CD4-positive, CD25-positive, alpha-beta regulatory T cell (primary cell): ENCODE measurements at regions not wholly inside any gene's neighbourhood (a gene's known extent, or its start where the extent isn't known, plus 50 kb on each side); places are given as distances from the start of the nearest gene placed in this dataset.

Experiments
- ATAC-seq, 2 donors: fragments of 150-1000 bp; cut with Tn5 transposase; one replicate each; pipeline ENCODE4 v1.10.0; 2021; ENCODE audit warnings: low read depth in 2 of 2, moderate number of reproducible peaks in 2 of 2, moderate library complexity in 1 of 2
- DNase-seq, 3 donors: peaks; one replicate each; pipeline versions ENCODE4 v3.0.0 to v3.0.0-alpha.2; 2012 to 2022; ENCODE audit warnings: mixed read lengths in 1 of 3
- H3K27ac ChIP-seq: one replicate; pipeline ENCODE4 v1.7.0; 2013; ENCODE audit warnings: mild to moderate bottlenecking, low read length; ENCODE audit not compliant: insufficient read depth, poor library complexity, severe bottlenecking
- H3K27me3 ChIP-seq: one replicate; pipeline ENCODE4 v1.7.0; 2013; ENCODE audit warnings: low read length; ENCODE audit not compliant: control insufficient read depth, insufficient read depth
- H3K36me3 ChIP-seq: one replicate; pipeline ENCODE4 v1.7.0; 2013; ENCODE audit warnings: mild to moderate bottlenecking, low read length, moderate library complexity; ENCODE audit not compliant: control insufficient read depth, insufficient read depth
- H3K4me1 ChIP-seq: 2 replicates; pipeline ENCODE4 v1.7.0; 2013; ENCODE audit warnings: mild to moderate bottlenecking, low read length; ENCODE audit not compliant: insufficient read depth, control insufficient read depth, poor library complexity, severe bottlenecking
- H3K4me3 ChIP-seq: one replicate; pipeline ENCODE4 v1.7.0; 2013; ENCODE audit warnings: low read depth, mild to moderate bottlenecking, low read length, moderate library complexity
- H3K9me3 ChIP-seq, 2 experiments: 1 replicate in 1 of 2; 2 replicates in 1 of 2; pipeline ENCODE4 v1.7.0; 2013; ENCODE audit warnings: low read length in 2 of 2, mild to moderate bottlenecking in 1 of 2, moderate library complexity in 1 of 2; ENCODE audit not compliant: control insufficient read depth in 2 of 2
- H3K27ac Mint-ChIP-seq, 3 donors: one replicate each; pipeline ENCODE4 v1.8.0; 2020 to 2022; ENCODE audit warnings: mild to moderate bottlenecking in 3 of 3, mixed read lengths in 3 of 3, moderate library complexity in 2 of 3
- H3K27me3 Mint-ChIP-seq: one replicate; pipeline ENCODE4 v1.8.0; 2022; ENCODE audit warnings: mild to moderate bottlenecking, mixed read lengths
- H3K36me3 Mint-ChIP-seq: one replicate; pipeline ENCODE4 v1.8.0; 2020; ENCODE audit warnings: mixed read lengths
- H3K4me1 Mint-ChIP-seq, 4 donors: one replicate each; pipeline ENCODE4 v1.8.0; 2020 to 2022; ENCODE audit warnings: mixed read lengths in 4 of 4, mild to moderate bottlenecking in 1 of 4
- H3K4me3 Mint-ChIP-seq, 4 donors: one replicate each; pipeline ENCODE4 v1.8.0; 2020 to 2022; ENCODE audit warnings: mild to moderate bottlenecking in 4 of 4, mixed read lengths in 4 of 4, moderate library complexity in 3 of 4
- H3K9me3 Mint-ChIP-seq, 7 donors: one replicate each; pipeline ENCODE4 v1.8.0; 2020 to 2022; ENCODE audit warnings: mixed read lengths in 7 of 7, mild to moderate bottlenecking in 3 of 7, moderate library complexity in 2 of 7

DNA sequence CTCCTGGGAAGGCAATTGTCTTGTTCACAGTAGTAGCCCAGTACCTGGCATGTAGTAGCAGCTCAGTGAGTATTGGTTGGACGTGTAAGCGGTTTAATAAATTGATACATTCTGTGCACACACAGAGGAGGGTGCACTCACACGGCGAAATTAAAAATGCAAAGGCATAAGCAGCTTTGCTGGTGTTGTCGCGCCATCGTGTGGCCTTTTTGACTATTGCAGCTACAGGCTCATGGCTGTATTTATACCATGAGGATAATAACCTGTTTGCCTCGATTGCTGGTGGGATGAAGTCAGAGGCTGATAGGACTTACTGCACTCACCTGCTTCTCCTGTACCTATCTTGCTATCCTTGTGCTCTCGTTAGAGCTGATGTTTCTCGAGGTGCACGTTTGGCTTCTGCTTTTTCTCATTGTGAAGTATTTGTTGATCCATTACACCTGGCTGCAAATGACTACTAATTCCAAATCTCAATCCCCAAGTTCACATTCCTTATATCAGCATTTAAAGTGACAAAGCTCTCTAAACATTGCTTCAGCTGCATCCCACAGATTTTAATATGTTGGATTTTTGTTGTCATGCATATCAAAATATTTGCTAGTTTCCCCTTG, 61.5 kb downstream of the TBXT start:
- H3K4me1 ChIP-seq, result no peaks in the 10 kb centered on the region
- H3K9me3 Mint-ChIP-seq, result peaks cover 1 to 8% (median 6%) of the 10 kb centered on the region in 7 donors
- H3K9me3 ChIP-seq, result peaks cover 0 to 13% of the 10 kb centered on the region in 2 experiments
- no peaks in the 10 kb centered on the region for H3K36me3 ChIP-seq
- H3K27me3 Mint-ChIP-seq, result peaks cover 6% of the 10 kb centered on the region
- H3K36me3 Mint-ChIP-seq, result no peaks in the 10 kb centered on the region
- ATAC-seq (no peak), DNase-seq (peak; percentile 15 to 69 (median 17))
- H3K4me3 ChIP-seq, result no peak overlapping the region
- no peak overlapping the region for H3K4me3 Mint-ChIP-seq
- H3K27ac ChIP-seq, result no peak overlapping the region
- no peak overlapping the region for H3K27ac Mint-ChIP-seq
- H3K27me3 ChIP-seq, result peaks cover 4% of the 10 kb centered on the region
- peaks cover 0 to 5% (median 3%) of the 10 kb centered on the region in 4 donors for H3K4me1 Mint-ChIP-seq

DNA sequence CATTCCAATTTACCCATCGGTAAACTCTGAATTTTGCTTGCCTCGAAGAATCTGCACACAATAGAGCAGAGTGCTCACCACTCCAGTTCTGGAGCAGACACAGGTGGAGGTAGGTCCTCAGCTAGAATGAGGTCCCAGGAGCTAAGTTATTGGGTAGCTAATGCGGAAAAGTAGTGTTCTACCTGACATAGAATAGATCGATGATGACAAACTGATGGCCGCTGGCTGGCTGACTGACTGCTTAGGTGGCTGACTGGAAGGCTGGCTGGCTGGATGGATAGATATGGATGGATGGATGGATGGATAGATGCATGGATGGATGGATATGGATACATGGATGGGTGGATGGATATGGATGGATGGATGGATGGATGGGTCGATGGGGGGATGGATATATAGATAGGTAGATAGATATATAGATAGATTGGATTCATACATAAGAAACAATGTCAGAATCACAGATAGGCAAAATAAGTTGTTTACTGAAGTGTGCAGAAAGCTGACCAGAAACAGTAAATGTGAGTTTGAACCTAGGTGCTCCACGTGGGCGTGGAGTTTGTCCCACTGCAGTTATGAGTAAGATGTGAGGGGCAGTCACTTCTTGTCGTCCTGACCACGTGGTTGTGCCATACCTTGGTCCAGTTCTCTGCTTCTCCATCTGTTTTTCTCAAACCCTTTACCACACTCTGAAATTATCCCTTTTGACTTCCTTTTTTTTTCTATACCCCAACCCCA, 62.1 kb downstream of the TBXT start:
- Mint-ChIP-seq H3K4me1 (peaks cover 0 to 5% (median 3%) of the 10 kb centered on the region in 4 donors), H3K27me3 (peaks cover 6% of the 10 kb centered on the region), H3K4me3 (no peak overlapping the region), H3K36me3 (no peaks in the 10 kb centered on the region), H3K27ac (no peak overlapping the region), H3K9me3 (peaks cover 1 to 8% (median 5%) of the 10 kb centered on the region in 7 donors)
- Histone ChIP-seq H3K27me3 (peaks cover 4% of the 10 kb centered on the region), H3K36me3 (no peaks in the 10 kb centered on the region), H3K4me3 (no peak overlapping the region), H3K4me1 (no peaks in the 10 kb centered on the region), H3K27ac (no peak overlapping the region), H3K9me3 (peaks cover 0 to 15% of the 10 kb centered on the region in 2 experiments)
- no peak for ATAC-seq
- no peak for DNase-seq

DNA sequence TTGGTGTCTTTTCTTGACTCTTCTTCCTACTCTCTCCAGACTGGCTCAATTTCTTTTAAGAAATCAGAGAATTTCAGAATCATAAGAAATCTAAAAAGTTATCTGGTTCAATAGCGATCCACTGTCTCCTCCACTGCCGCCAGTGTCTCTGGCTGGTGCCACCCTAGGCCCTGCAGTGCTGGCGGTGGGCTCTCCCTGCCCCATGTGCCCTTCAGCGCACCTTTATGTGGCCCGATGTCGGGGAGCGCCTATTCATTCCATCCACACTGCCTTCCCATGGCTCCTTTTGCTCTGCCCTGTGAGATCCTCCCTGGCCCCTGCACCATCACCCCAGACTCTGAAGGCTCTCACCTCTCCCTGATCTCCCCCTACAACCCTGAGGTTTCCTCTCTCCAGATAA, 62.8 kb downstream of the TBXT start:
- H3K36me3 Mint-ChIP-seq, result no peaks in the 10 kb centered on the region
- peaks cover 2% of the 10 kb centered on the region for H3K27me3 Mint-ChIP-seq
- ATAC-seq, result no peak
- Histone ChIP-seq H3K9me3 (peaks cover 0 to 15% of the 10 kb centered on the region in 2 experiments), H3K4me3 (no peak overlapping the region), H3K36me3 (no peaks in the 10 kb centered on the region), H3K4me1 (no peaks in the 10 kb centered on the region), H3K27me3 (peaks cover under 1% of the 10 kb centered on the region), H3K27ac (no peak overlapping the region)
- H3K27ac Mint-ChIP-seq, result no peak overlapping the region
- H3K4me3 Mint-ChIP-seq, result no peak overlapping the region
- no peak for DNase-seq
- peaks cover 1 to 8% (median 5%) of the 10 kb centered on the region in 7 donors for H3K9me3 Mint-ChIP-seq
- H3K4me1 Mint-ChIP-seq, result peaks cover 0 to 5% (median 3%) of the 10 kb centered on the region in 4 donors

DNA sequence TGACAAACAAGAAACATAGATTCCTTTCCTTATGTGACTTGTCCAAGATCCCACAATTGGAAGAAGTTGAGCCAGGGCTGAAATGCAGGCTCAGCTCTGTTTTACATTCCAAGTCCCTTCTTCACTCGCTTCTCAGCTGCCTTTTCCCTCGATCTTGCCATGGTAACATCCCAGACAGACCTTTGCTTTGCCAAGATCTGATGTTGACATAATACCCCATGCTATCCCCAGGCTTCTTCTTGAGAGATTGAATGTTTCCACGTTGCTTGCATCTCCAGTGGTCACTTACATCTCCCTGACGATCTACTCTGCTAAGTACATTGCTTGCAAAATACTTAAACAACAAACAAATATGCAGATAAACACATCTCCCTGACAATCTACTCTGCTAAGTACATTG, 63.5 kb downstream of the TBXT start:
- no peaks in the 10 kb centered on the region for H3K27me3 Mint-ChIP-seq
- H3K4me1 Mint-ChIP-seq, result peaks cover 0 to 5% (median 3%) of the 10 kb centered on the region in 4 donors
- H3K36me3 Mint-ChIP-seq, result no peaks in the 10 kb centered on the region
- DNase-seq (no peak), ATAC-seq (no peak)
- Histone ChIP-seq H3K4me3 (no peak overlapping the region), H3K9me3 (peaks cover 0 to 15% of the 10 kb centered on the region in 2 experiments), H3K4me1 (no peaks in the 10 kb centered on the region), H3K36me3 (no peaks in the 10 kb centered on the region), H3K27ac (no peak overlapping the region), H3K27me3 (no peaks in the 10 kb centered on the region)
- no peak overlapping the region for H3K27ac Mint-ChIP-seq
- H3K4me3 Mint-ChIP-seq, result no peak overlapping the region
- H3K9me3 Mint-ChIP-seq, result peaks cover 1 to 8% (median 5%) of the 10 kb centered on the region in 7 donors

DNA sequence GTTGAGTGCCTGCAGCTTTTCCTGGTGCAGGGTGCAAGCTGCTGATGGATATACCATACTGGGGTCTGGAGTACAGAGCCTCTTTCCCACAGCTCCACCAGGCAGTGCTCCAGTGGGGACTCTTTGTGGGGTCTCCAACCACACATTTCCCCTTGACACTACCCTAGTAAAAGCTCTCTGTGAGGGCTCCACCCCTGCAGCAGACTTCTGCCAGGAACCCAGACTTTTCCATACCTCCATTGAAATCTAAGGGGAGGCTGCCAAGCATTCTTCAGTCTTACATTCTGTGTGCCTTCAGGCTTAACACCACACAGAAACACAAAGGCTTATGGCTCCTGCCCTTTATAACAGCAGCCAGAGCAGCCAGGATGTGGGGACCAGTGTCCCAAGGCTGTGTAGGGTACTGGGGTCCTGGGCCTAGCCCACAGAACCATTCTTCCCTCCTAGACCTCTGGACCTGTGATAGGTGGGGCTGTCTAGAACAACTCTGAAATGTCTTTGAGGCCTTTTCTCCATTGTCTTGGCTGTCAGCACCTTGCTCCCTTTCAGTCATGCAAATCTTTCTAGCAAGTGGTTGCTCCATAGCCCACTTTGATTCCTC, 65.7 kb downstream of the TBXT start:
- Mint-ChIP-seq H3K27me3 (peaks cover 2% of the 10 kb centered on the region), H3K27ac (no peak overlapping the region), H3K4me1 (peaks cover 0 to 5% (median 3%) of the 10 kb centered on the region in 4 donors), H3K4me3 (no peak overlapping the region), H3K9me3 (peaks cover 1 to 8% (median 5%) of the 10 kb centered on the region in 7 donors), H3K36me3 (no peaks in the 10 kb centered on the region)
- peaks cover 4% of the 10 kb centered on the region for H3K4me1 ChIP-seq
- ATAC-seq (no peak), DNase-seq (no peak)
- no peaks in the 10 kb centered on the region for H3K36me3 ChIP-seq
- H3K27ac ChIP-seq, result no peak overlapping the region
- H3K4me3 ChIP-seq, result no peak overlapping the region
- peaks cover 2% of the 10 kb centered on the region for H3K27me3 ChIP-seq
- peaks cover 0 to 15% of the 10 kb centered on the region in 2 experiments for H3K9me3 ChIP-seq

DNA sequence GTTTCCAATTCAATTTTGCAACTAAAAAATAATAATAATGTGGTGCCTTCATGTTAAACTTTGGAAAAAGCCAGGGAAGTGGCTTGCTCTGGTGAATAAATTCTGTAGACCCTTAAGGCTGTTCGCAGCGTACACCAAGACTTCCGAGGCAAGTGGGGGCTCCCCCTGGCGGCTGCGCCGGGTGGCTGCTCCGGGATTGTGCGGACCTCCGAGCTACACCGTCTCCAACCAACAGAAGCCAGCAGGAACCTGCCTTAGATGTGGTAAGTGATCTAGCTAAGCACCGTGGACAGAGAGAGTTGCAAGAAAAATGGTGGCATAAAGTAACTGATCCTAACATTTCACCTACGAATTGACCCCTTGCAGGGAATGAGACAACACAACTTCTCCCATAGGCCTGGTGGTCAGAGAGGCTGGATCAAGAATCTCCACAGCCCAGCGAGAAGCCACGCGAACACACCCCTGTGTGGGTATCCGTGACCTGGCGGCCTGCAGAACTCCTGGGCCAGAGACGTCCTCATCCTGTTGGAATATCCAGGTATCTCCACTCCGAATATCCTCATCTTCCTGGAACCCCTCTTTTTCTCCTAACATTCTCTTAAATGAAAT, 69.6 kb downstream of the TBXT start:
- Mint-ChIP-seq H3K4me3 (peak overlapping the region in 1 of 4 donors; percentile 12), H3K9me3 (peaks cover 0 to 8% (median 6%) of the 10 kb centered on the region in 7 donors), H3K27me3 (peaks cover 21% of the 10 kb centered on the region), H3K4me1 (peaks cover 0 to 4% (median 0%) of the 10 kb centered on the region in 4 donors), H3K36me3 (no peaks in the 10 kb centered on the region), H3K27ac (no peak overlapping the region)
- Histone ChIP-seq H3K9me3 (peaks cover 0 to 15% of the 10 kb centered on the region in 2 experiments), H3K27ac (no peak overlapping the region), H3K36me3 (no peaks in the 10 kb centered on the region), H3K4me1 (peaks cover 4% of the 10 kb centered on the region), H3K27me3 (peaks cover 3% of the 10 kb centered on the region), H3K4me3 (no peak overlapping the region)
- peak in 2 of 3 donors; percentile 15 to 61 for DNase-seq
- peak in 1 of 2 donors; percentile 52 for ATAC-seq

DNA sequence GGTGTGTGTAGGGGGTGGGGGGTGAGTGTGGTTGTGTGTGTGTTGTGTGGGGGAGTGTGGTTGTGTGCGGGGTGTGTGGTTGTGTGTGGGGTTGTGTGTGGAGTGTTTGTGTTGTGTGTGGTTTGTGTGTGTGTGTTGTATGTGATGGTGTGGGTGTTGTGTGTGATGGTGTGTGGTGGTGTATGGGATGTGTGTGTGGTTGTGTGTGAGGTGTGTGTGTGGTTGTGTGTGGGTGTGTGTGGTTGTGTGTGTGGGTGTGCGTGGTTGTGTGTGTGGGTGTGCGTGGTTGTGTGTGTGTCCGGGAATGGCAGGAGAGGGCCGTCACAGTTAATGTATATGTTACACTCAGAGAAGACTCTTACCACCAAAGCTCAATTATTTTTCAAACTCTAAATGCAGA, 79.8 kb downstream of the TBXT start:
- Mint-ChIP-seq H3K9me3 (peaks cover 0 to 4% (median 0%) of the 10 kb centered on the region in 7 donors), H3K27ac (peak overlapping the region in 1 of 3 donors; percentile 14), H3K4me1 (no peaks in the 10 kb centered on the region), H3K4me3 (no peak overlapping the region), H3K27me3 (peaks cover 6% of the 10 kb centered on the region), H3K36me3 (no peaks in the 10 kb centered on the region)
- Histone ChIP-seq H3K36me3 (no peaks in the 10 kb centered on the region), H3K4me3 (no peak overlapping the region), H3K9me3 (no peaks in the 10 kb centered on the region), H3K4me1 (no peaks in the 10 kb centered on the region), H3K27me3 (no peaks in the 10 kb centered on the region), H3K27ac (no peak overlapping the region)
- no peak for DNase-seq
- no peak for ATAC-seq
